ENCODE measurements at regions not wholly inside any gene's neighbourhood (a gene's known extent, or its start where the extent isn't known, plus 50 kb on each side); places are given as distances from the start of the nearest gene placed in this dataset.

DNA sequence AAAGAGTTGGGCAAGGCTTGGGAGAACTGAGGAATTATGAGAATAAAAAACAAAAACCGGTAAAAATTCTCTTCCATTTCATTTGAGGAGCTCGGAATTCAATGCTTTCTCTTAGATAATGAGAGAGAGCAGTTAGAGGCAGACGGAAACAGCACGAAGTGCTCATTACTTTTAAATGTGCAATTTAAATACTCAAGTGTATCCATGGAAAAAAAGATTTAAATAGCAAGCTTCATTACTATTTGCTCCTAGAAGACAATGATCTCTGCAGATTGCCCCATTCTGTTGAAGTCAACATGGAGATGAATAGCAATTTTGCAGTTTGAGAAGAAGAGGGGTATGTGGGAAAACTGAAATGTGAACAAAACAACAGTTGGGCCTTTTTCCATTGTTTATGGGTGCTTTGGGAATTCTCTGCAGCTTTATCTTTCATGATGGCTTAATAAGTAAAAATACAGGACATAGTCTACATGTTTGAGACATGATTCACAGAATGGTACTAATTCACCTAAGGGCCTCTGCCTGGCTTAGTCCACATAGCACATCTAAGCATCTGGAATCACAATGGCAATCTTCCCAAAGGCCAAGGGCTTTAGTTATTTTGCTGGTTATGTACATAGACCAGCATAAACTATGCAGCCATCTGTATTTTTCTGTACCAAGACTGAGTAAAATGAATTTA lies 512.7 kb upstream of the FAT1 start:
- TF ChIP-seq, protein P1, sequence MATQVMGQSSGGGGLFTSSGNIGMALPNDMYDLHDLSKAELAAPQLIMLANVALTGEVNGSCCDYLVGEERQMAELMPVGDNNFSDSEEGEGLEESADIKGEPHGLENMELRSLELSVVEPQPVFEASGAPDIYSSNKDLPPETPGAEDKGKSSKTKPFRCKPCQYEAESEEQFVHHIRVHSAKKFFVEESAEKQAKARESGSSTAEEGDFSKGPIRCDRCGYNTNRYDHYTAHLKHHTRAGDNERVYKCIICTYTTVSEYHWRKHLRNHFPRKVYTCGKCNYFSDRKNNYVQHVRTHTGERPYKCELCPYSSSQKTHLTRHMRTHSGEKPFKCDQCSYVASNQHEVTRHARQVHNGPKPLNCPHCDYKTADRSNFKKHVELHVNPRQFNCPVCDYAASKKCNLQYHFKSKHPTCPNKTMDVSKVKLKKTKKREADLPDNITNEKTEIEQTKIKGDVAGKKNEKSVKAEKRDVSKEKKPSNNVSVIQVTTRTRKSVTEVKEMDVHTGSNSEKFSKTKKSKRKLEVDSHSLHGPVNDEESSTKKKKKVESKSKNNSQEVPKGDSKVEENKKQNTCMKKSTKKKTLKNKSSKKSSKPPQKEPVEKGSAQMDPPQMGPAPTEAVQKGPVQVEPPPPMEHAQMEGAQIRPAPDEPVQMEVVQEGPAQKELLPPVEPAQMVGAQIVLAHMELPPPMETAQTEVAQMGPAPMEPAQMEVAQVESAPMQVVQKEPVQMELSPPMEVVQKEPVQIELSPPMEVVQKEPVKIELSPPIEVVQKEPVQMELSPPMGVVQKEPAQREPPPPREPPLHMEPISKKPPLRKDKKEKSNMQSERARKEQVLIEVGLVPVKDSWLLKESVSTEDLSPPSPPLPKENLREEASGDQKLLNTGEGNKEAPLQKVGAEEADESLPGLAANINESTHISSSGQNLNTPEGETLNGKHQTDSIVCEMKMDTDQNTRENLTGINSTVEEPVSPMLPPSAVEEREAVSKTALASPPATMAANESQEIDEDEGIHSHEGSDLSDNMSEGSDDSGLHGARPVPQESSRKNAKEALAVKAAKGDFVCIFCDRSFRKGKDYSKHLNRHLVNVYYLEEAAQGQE (IDR thresholded peaks at IDR 0.05; ENCODE audit: low read depth): no peak
- TF ChIP-seq TEAD4 (IDR thresholded peaks at IDR 0.05) (no peak), TCF12 (IDR thresholded peaks at IDR 0.05; ENCODE audit: low read depth) (no peak)

All from Ishikawa (cell line).